CD14-positive monocyte (primary cell): ENCODE measurements at regions not wholly inside any gene's neighbourhood (a gene's known extent, or its start where the extent isn't known, plus 50 kb on each side); places are given as distances from the start of the nearest gene placed in this dataset.

ENCODE experiments used
- DNase-seq, 3 donors: peaks; one replicate each; pipeline ENCODE4 v3.0.0-alpha.2; 2011 to 2022
- H2AFZ ChIP-seq: 2 replicates; pipeline ENCODE4 v1.6.0; 2012; ENCODE audit warnings: mild to moderate bottlenecking, low read depth, low read length, inconsistent platforms; ENCODE audit not compliant: insufficient read depth, poor library complexity, severe bottlenecking
- H3K27ac ChIP-seq, 2 donors: 1 replicate in 1 of 2; 2 replicates in 1 of 2; pipeline ENCODE4 v1.5.1; 2012 to 2013; ENCODE audit warnings: low read length in 2 of 2, control low read depth in 1 of 2, inconsistent platforms in 1 of 2, low read depth in 1 of 2, mild to moderate bottlenecking in 1 of 2
- H3K27me3 ChIP-seq, 2 donors: one replicate each; pipeline versions ENCODE4 v1.6.0 to v1.6.1; 2011 to 2013; ENCODE audit warnings: low read length in 2 of 2; ENCODE audit not compliant: control insufficient read depth in 2 of 2, insufficient read depth in 2 of 2
- H3K36me3 ChIP-seq, 2 donors: replicated peaks in 1 of 2; 1 replicate in 1 of 2; 2 replicates in 1 of 2; pipeline versions ENCODE4 v1.5.1 to v1.6.1; 2012 to 2013; ENCODE audit warnings: low read length in 2 of 2, control low read depth in 1 of 2, inconsistent platforms in 1 of 2, mild to moderate bottlenecking in 1 of 2; ENCODE audit not compliant: insufficient read depth in 2 of 2, control insufficient read depth in 1 of 2
- H3K4me1 ChIP-seq, 2 donors: 1 replicate in 1 of 2; 2 replicates in 1 of 2; pipeline versions ENCODE4 v1.5.1 to v1.6.1; 2012 to 2013; ENCODE audit warnings: low read length in 2 of 2, control low read depth in 1 of 2, inconsistent platforms in 1 of 2, mild to moderate bottlenecking in 1 of 2, moderate library complexity in 1 of 2; ENCODE audit not compliant: insufficient read depth in 2 of 2, control insufficient read depth in 1 of 2
- H3K4me2 ChIP-seq: replicated peaks from 2 replicates; pipeline ENCODE3; 2012; ENCODE audit warnings: low read length, moderate library complexity, mild to moderate bottlenecking; ENCODE audit not compliant: poor library complexity, severe bottlenecking; ENCODE audit errors: extremely low read depth
- H3K4me3 ChIP-seq, 3 experiments: fragments of 200-600 bp in 1 of 3; sonication (generic) in 1 of 3; replicated peaks in 1 of 3; 1 replicate in 2 of 3; 2 replicates in 1 of 3; pipeline ENCODE4 v1.5.1; 2011 to 2013; ENCODE audit warnings: low read length in 3 of 3, mild to moderate bottlenecking in 3 of 3, control low read depth in 2 of 3, low read depth in 2 of 3, inconsistent platforms in 1 of 3, moderate library complexity in 1 of 3
- H3K79me2 ChIP-seq: 2 replicates; pipeline ENCODE4 v1.6.0; 2012; ENCODE audit warnings: mild to moderate bottlenecking, control low read depth, inconsistent platforms, low read length, moderate library complexity; ENCODE audit not compliant: insufficient read depth
- H3K9ac ChIP-seq: 2 replicates; pipeline ENCODE4 v1.6.0; 2017; ENCODE audit warnings: low read length, mild to moderate bottlenecking; ENCODE audit not compliant: insufficient read depth, poor library complexity, severe bottlenecking
- H3K9me3 ChIP-seq, 2 donors: replicated peaks in 1 of 2; 1 replicate in 1 of 2; 2 replicates in 1 of 2; pipeline versions ENCODE4 v1.5.1 to v1.6.1; 2012 to 2013; ENCODE audit warnings: low read length in 2 of 2, control low read depth in 1 of 2; ENCODE audit not compliant: control insufficient read depth in 1 of 2, insufficient read depth in 1 of 2
- H4K20me1 ChIP-seq: 2 replicates; pipeline ENCODE4 v1.6.0; 2012; ENCODE audit warnings: mild to moderate bottlenecking, low read length, control low read depth, moderate library complexity; ENCODE audit not compliant: insufficient read depth
- H3K27ac Mint-ChIP-seq, 7 donors: one replicate each; pipeline ENCODE4 v1.8.0; 2020; ENCODE audit warnings: mild to moderate bottlenecking in 7 of 7, mixed read lengths in 7 of 7, moderate library complexity in 6 of 7, inconsistent platforms in 2 of 7
- H3K27me3 Mint-ChIP-seq, 3 donors: one replicate each; pipeline ENCODE4 v1.8.0; 2021 to 2022; ENCODE audit warnings: low read depth in 3 of 3, mild to moderate bottlenecking in 3 of 3, mixed read lengths in 3 of 3, moderate library complexity in 3 of 3, inconsistent platforms in 1 of 3
- H3K36me3 Mint-ChIP-seq, 2 donors: one replicate each; pipeline ENCODE4 v1.8.0; 2020; ENCODE audit warnings: mixed read lengths in 2 of 2, inconsistent platforms in 1 of 2, mild to moderate bottlenecking in 1 of 2
- H3K4me1 Mint-ChIP-seq: one replicate; pipeline ENCODE4 v1.8.0; 2020; ENCODE audit warnings: mild to moderate bottlenecking, mixed read lengths
- H3K4me3 Mint-ChIP-seq, 2 donors: one replicate each; pipeline ENCODE4 v1.8.0; 2020; ENCODE audit warnings: mild to moderate bottlenecking in 2 of 2, mixed read lengths in 2 of 2, moderate library complexity in 1 of 2
- H3K9me3 Mint-ChIP-seq, 7 donors: one replicate each; pipeline ENCODE4 v1.8.0; 2020 to 2022; ENCODE audit warnings: mixed read lengths in 7 of 7, mild to moderate bottlenecking in 6 of 7, moderate library complexity in 6 of 7, inconsistent platforms in 2 of 7
- CTCF ChIP-seq: fragments of 200-600 bp; IDR thresholded peaks from one replicate; pipeline ENCODE4 v1.8.0; 2022; ENCODE audit warnings: antibody characterized with exemption, mild to moderate bottlenecking
- WGBS: methylation state at CpG from one replicate; pipeline ENCODE4 v1.1.5; 2013; ENCODE audit warnings: missing lambda C conversion rate; ENCODE audit not compliant: insufficient coverage; 5-methylcytosine and 5-hydroxymethylcytosine counted together
- intact Hi-C, 2 donors: fragments of 100-400 bp; cut with micrococcal nuclease; formaldehyde crosslinking; loops; one replicate each; pipeline versions ENCODE4 v1.15.0 to v1.15.1; 2023

GRCh38 chr5:154593071-154593470 is 115.0 kb upstream of the HAND1 start:
- WGBS = no CpG with 5 or more reads among the region's 3 CpGs
- TF ChIP-seq CTCF = no peak
- no peak overlapping the region for H3K27ac ChIP-seq
- no peaks in the 10 kb centered on the region for H3K79me2 ChIP-seq
- H3K9me3 ChIP-seq = no peaks in the 10 kb centered on the region
- no peak overlapping the region for H3K9ac ChIP-seq
- no peak for DNase-seq
- no peaks in the 10 kb centered on the region for H3K9me3 Mint-ChIP-seq
- no peak overlapping the region for H3K4me3 ChIP-seq
- H3K27me3 ChIP-seq = no peaks in the 10 kb centered on the region
- H4K20me1 ChIP-seq = no peaks in the 10 kb centered on the region
- H3K36me3 Mint-ChIP-seq = no peaks in the 10 kb centered on the region
- H3K4me1 ChIP-seq = no peaks in the 10 kb centered on the region
- H3K4me2 ChIP-seq = no peak overlapping the region
- no peaks in the 10 kb centered on the region for H3K36me3 ChIP-seq
- H3K27ac Mint-ChIP-seq = no peak overlapping the region
- intact Hi-C loops = no loop called here
- no peaks in the 10 kb centered on the region for H3K4me1 Mint-ChIP-seq
- no peak overlapping the region for H2AFZ ChIP-seq
- H3K27me3 Mint-ChIP-seq = peaks cover 9 to 17% (median 10%) of the 10 kb centered on the region in 3 donors
- H3K4me3 Mint-ChIP-seq = no peak overlapping the region

- H3K4me3 Mint-ChIP-seq = no peak overlapping the region
- H3K27ac ChIP-seq = no peak overlapping the region
- no peaks in the 10 kb centered on the region for H3K9me3 ChIP-seq
- TF ChIP-seq CTCF = no peak
- intact Hi-C loops = no loop called here
- WGBS = no CpG with 5 or more reads among the region's 4 CpGs
- no peaks in the 10 kb centered on the region for H3K36me3 Mint-ChIP-seq
- no peak overlapping the region for H3K9ac ChIP-seq
- no peak overlapping the region for H3K27ac Mint-ChIP-seq
- no peak overlapping the region for H3K4me2 ChIP-seq
- peaks cover 7 to 22% (median 13%) of the 10 kb centered on the region in 3 donors for H3K27me3 Mint-ChIP-seq
- H3K36me3 ChIP-seq = no peaks in the 10 kb centered on the region
- H3K9me3 Mint-ChIP-seq = no peaks in the 10 kb centered on the region
- H4K20me1 ChIP-seq = no peaks in the 10 kb centered on the region
- H3K4me1 ChIP-seq = no peaks in the 10 kb centered on the region
- no peaks in the 10 kb centered on the region for H3K79me2 ChIP-seq
- no peaks in the 10 kb centered on the region for H3K4me1 Mint-ChIP-seq
- no peak for DNase-seq
- H3K27me3 ChIP-seq = no peaks in the 10 kb centered on the region
- no peak overlapping the region for H2AFZ ChIP-seq
- H3K4me3 ChIP-seq = no peak overlapping the region
These were observed 112.2 kb upstream of the HAND1 start for GRCh38 chr5:154590093-154590724.
